Osteoblast (primary cell): ENCODE measurements at regions not wholly inside any gene's neighbourhood (a gene's known extent, or its start where the extent isn't known, plus 50 kb on each side); places are given as distances from the start of the nearest gene placed in this dataset.
"Not testable (repeated sequence)": the region's sequence is repeated elsewhere in the genome, so short reads cannot be mapped to it uniquely, and the experiment has no call there.

Experiments used
- DNase-seq: peaks from one replicate; pipeline ENCODE4 v3.0.0; 2011; ENCODE audit warnings: low spot score, mixed read lengths; ENCODE audit not compliant: insufficient read length; ENCODE audit errors: missing footprints
- H2AFZ ChIP-seq: 2 replicates; pipeline ENCODE4 v1.6.0; 2011; ENCODE audit warnings: mild to moderate bottlenecking, low read length
- H3K27ac ChIP-seq: 2 replicates; pipeline ENCODE4 v1.5.1; 2011; ENCODE audit warnings: mild to moderate bottlenecking, low read depth, low read length, moderate library complexity
- H3K27me3 ChIP-seq: 2 replicates; pipeline ENCODE4 v1.6.0; 2012; ENCODE audit warnings: mild to moderate bottlenecking, control low read depth, inconsistent platforms, low read length, moderate library complexity; ENCODE audit not compliant: insufficient read depth
- H3K36me3 ChIP-seq: 2 replicates; pipeline ENCODE4 v1.5.1; 2011; ENCODE audit warnings: mild to moderate bottlenecking, low read length, control low read depth, moderate library complexity; ENCODE audit not compliant: insufficient read depth
- H3K4me1 ChIP-seq: 2 replicates; pipeline ENCODE4 v1.5.1; 2011; ENCODE audit warnings: mild to moderate bottlenecking, low read length, control low read depth, moderate library complexity; ENCODE audit not compliant: insufficient read depth
- H3K4me2 ChIP-seq: 2 replicates; pipeline ENCODE4 v1.6.0; 2011; ENCODE audit warnings: mild to moderate bottlenecking, low read length; ENCODE audit not compliant: insufficient read depth
- H3K4me3 ChIP-seq: fragments of 200-600 bp; sonication (generic); 3 replicates; pipeline ENCODE4 v1.5.1; 2012; ENCODE audit warnings: mild to moderate bottlenecking, low read length, inconsistent platforms; ENCODE audit not compliant: insufficient read depth
- H3K79me2 ChIP-seq: 2 replicates; pipeline ENCODE4 v1.6.0; 2012; ENCODE audit warnings: mild to moderate bottlenecking, low read length, control low read depth, inconsistent platforms; ENCODE audit not compliant: insufficient read depth
- H3K9me3 ChIP-seq: 2 replicates; pipeline ENCODE4 v1.5.1; 2011; ENCODE audit warnings: low read depth, low read length, control low read depth
- H4K20me1 ChIP-seq: 2 replicates; pipeline ENCODE4 v1.6.0; 2012; ENCODE audit warnings: mild to moderate bottlenecking, low read length, control low read depth; ENCODE audit not compliant: insufficient read depth
- TF ChIP-seq, protein P1 (sequence below): IDR thresholded peaks from 2 replicates; pipeline ENCODE4 v1.5.1; 2011; ENCODE audit warnings: mild to moderate bottlenecking, low read depth, low read length, moderate library complexity; ENCODE audit errors: extremely low read depth

DNA sequence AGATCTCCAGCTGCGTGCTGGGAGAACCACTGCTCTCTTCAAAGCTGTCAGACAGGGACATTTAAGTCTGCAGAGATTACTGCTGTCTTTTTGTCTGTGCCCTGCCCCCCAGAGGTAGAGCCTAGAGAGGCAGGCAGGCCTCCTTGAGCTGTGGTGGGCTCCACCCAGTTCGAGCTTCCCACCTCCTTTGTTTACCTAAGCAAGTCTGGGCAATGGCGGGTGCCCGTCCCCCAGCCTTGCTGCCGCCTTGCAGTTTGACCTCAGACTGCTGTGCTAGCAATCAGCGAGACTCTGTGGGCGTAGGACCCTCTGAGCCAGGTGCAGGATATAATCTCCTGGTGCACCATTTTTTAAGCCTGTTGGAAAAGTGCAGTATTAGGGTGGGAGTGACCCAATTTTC, 128.6 kb downstream of the ACTR3 start:
- not testable (repeated sequence) for H4K20me1 ChIP-seq, H3K79me2 ChIP-seq, DNase-seq, H3K9me3 ChIP-seq, H2AFZ ChIP-seq, H3K4me2 ChIP-seq, H3K27me3 ChIP-seq, H3K4me3 ChIP-seq, H3K36me3 ChIP-seq, H3K27ac ChIP-seq
- H3K4me1 ChIP-seq: peaks cover 15% of the 10 kb centered on the region

DNA sequence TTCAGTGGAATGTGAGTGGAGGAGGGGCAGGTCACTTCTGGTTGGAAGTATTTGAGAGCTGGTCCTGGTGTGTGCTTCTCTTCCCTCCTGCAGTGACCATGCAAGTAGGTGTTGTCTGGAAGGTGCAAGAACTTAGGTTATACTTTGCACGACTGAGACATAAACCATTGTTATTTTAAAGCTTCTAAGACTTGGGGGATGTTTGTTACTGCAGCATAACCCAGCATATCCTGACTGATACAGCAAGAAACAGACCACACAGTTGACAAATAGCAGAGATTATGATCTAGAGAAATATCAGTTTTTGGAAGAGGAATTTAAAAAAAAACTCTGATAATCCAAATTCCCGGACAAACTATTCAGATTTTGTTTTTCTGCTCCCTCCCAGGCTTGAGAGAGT, 130.8 kb downstream of the ACTR3 start:
- TF ChIP-seq, protein P1, sequence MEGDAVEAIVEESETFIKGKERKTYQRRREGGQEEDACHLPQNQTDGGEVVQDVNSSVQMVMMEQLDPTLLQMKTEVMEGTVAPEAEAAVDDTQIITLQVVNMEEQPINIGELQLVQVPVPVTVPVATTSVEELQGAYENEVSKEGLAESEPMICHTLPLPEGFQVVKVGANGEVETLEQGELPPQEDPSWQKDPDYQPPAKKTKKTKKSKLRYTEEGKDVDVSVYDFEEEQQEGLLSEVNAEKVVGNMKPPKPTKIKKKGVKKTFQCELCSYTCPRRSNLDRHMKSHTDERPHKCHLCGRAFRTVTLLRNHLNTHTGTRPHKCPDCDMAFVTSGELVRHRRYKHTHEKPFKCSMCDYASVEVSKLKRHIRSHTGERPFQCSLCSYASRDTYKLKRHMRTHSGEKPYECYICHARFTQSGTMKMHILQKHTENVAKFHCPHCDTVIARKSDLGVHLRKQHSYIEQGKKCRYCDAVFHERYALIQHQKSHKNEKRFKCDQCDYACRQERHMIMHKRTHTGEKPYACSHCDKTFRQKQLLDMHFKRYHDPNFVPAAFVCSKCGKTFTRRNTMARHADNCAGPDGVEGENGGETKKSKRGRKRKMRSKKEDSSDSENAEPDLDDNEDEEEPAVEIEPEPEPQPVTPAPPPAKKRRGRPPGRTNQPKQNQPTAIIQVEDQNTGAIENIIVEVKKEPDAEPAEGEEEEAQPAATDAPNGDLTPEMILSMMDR: no peak
- Histone ChIP-seq H3K4me1 (peaks cover 15% of the 10 kb centered on the region), H4K20me1 (no peaks in the 10 kb centered on the region), H3K36me3 (no peaks in the 10 kb centered on the region), H3K4me3 (no peak overlapping the region), H3K27ac (no peak overlapping the region), H3K79me2 (no peaks in the 10 kb centered on the region), H3K4me2 (no peak overlapping the region), H3K9me3 (peaks cover 2% of the 10 kb centered on the region), H2AFZ (no peak overlapping the region), H3K27me3 (no peaks in the 10 kb centered on the region)
- DNase-seq: no peak

DNA sequence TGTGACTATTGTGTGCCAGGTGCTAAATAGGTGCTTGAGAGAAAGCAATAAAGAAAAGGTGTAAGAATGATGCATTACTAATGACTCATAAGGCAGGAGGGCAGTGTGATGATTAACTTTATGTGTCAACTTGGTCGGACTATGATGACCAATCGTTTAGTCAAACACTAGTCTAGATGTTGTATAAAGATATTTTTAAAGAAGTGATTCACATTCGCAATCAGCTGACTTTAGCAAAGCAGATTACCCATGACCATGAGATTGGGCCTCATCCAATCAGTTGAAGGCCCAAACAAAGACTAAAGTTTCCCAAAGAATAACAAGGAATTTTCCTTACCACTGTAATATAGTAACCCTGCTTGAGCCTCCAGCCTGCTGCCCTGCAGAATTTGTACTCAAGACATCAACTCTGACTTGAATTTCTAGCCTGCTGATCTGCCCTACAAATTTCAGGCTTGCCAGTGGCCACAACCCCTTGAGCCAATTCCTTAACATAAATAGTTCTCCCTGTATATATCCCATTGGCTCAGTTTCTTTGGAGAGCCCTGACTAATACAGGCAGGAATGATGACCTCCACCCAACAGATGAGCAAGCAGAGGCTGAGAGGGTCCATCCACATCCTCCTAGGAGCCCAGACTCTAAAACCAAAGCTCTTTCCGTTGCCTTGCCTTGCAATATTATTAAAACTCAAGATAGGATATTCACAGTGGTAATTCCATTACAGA, 132.6 kb downstream of the ACTR3 start:
- Histone ChIP-seq H2AFZ (peak overlapping the region; percentile 33), H3K4me3 (no peak overlapping the region), H3K9me3 (peaks cover 2% of the 10 kb centered on the region), H3K4me2 (peak overlapping the region; percentile 18), H4K20me1 (no peaks in the 10 kb centered on the region), H3K79me2 (no peaks in the 10 kb centered on the region), H3K27ac (peak overlapping the region; percentile 81), H3K36me3 (no peaks in the 10 kb centered on the region), H3K27me3 (no peaks in the 10 kb centered on the region), H3K4me1 (peaks cover 15% of the 10 kb centered on the region)
- peak; percentile 48 for DNase-seq
- TF ChIP-seq, protein P1: no peak

DNA sequence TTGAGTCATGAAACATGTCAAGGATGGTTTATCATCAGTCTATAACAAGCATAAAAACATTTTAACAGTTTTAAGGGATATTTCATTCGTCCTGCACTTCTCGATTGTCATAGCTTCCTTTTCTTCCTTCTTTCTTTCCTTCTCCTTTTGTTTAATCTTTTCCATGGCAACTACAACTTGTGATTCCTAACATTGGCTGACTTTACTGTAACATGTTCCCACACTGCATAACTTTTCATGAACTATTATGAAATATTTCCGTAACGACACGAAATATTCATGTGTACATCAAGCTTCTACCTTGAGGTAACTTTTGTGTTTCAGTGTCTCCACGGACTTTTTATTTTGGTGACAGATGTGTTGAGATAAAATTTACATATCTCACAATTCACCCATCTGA, 134.4 kb downstream of the ACTR3 start:
- no peaks in the 10 kb centered on the region for H3K27me3 ChIP-seq
- H2AFZ ChIP-seq: no peak overlapping the region
- TF ChIP-seq, protein P1: no peak
- peaks cover 2% of the 10 kb centered on the region for H3K9me3 ChIP-seq
- no peak overlapping the region for H3K27ac ChIP-seq
- no peaks in the 10 kb centered on the region for H3K79me2 ChIP-seq
- no peak for DNase-seq
- H3K4me1 ChIP-seq: peaks cover 15% of the 10 kb centered on the region
- H4K20me1 ChIP-seq: no peaks in the 10 kb centered on the region
- no peak overlapping the region for H3K4me3 ChIP-seq
- no peak overlapping the region for H3K4me2 ChIP-seq
- no peaks in the 10 kb centered on the region for H3K36me3 ChIP-seq
